H1 (cell line): ENCODE measurements at regions not wholly inside any gene's neighbourhood (a gene's known extent, or its start where the extent isn't known, plus 50 kb on each side); places are given as distances from the start of the nearest gene placed in this dataset.

Experiments used
- CHD7 ChIP-seq: fragments of 300-600 bp; sonication (generic); IDR thresholded peaks from 2 replicates; pipeline ENCODE4 v1.7.1; 2012; ENCODE audit warnings: low read length, moderate library complexity, mild to moderate bottlenecking, inconsistent platforms; ENCODE audit not compliant: insufficient replicate concordance

- no peak for TF ChIP-seq CHD7
These were observed 1468.6 kb upstream of the MIR17HG start (continued) for GRCh38 chr13:89878904-89879303.
